ENCODE measurements at regions not wholly inside any gene's neighbourhood (a gene's known extent, or its start where the extent isn't known, plus 50 kb on each side); places are given as distances from the start of the nearest gene placed in this dataset.

DNA sequence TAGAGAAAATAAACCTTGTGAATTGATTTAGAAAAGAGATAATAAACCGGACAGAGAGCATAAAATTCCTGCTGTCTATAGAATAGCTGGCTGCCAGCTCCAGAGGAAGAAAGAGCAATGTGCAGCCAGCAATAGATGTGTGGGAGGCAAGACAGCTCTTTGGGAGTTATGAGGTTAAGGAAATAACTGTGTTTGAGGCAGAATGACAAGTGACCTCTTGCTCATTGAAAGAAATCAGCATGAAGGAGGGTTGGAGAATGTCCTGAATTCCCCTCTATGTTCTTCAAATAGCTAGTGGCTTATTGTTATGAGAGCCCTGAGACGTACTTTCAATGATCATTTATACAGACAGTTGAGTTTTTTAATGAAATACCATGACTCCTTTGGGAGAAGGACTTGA, 1009.9 kb upstream of the NXPH2 start:
- Histone ChIP-seq H3K4me2 (ENCODE audit: insufficient read depth, low read length) (no peak overlapping the region), H3K27ac (ENCODE audit: insufficient read depth, low read depth, low read length) (no peak overlapping the region), H3K36me3 (ENCODE audit: control insufficient read depth in 2 of 2, extremely low read depth in 1 of 2, insufficient read depth in 2 of 2, low read length in 2 of 2) (no peaks in the 10 kb centered on the region), H3K9me1 (replicated peaks; ENCODE audit: control insufficient read depth, extremely low read depth, insufficient read depth, low read length) (no peaks in the 10 kb centered on the region), H4K20me1 (replicated peaks; ENCODE audit: control insufficient read depth, extremely low read depth, insufficient read depth, low read length) (no peaks in the 10 kb centered on the region), H3K79me2 (ENCODE audit: control insufficient read depth, insufficient read depth, low read length) (no peaks in the 10 kb centered on the region), H2AFZ (ENCODE audit: low read depth, low read length) (no peak overlapping the region), H3K9me3 (replicated peaks; ENCODE audit: control insufficient read depth, insufficient read depth, low read length) (no peaks in the 10 kb centered on the region), H3K4me3 (replicated peaks in 1 of 3; ENCODE audit: insufficient read depth in 1 of 3, low read depth in 1 of 3, low read length in 3 of 3) (no peak overlapping the region), H3K4me1 (ENCODE audit: control insufficient read depth, extremely low read depth, insufficient read depth, low read length) (no peaks in the 10 kb centered on the region), H3K9ac (replicated peaks; ENCODE audit: extremely low read depth, insufficient read depth, low read length) (no peak overlapping the region), H3K27me3 (ENCODE audit: control insufficient read depth in 2 of 2, insufficient read depth in 2 of 2, low read length in 2 of 2) (no peaks in the 10 kb centered on the region)
- TF ChIP-seq JUN (IDR thresholded peaks at IDR 0.05; ENCODE audit: borderline replicate concordance, insufficient read depth, insufficient read length, low read depth) (no peak), MAX (IDR thresholded peaks at IDR 0.05; ENCODE audit: insufficient read depth, insufficient read length) (no peak)
- TF ChIP-seq, protein P1, sequence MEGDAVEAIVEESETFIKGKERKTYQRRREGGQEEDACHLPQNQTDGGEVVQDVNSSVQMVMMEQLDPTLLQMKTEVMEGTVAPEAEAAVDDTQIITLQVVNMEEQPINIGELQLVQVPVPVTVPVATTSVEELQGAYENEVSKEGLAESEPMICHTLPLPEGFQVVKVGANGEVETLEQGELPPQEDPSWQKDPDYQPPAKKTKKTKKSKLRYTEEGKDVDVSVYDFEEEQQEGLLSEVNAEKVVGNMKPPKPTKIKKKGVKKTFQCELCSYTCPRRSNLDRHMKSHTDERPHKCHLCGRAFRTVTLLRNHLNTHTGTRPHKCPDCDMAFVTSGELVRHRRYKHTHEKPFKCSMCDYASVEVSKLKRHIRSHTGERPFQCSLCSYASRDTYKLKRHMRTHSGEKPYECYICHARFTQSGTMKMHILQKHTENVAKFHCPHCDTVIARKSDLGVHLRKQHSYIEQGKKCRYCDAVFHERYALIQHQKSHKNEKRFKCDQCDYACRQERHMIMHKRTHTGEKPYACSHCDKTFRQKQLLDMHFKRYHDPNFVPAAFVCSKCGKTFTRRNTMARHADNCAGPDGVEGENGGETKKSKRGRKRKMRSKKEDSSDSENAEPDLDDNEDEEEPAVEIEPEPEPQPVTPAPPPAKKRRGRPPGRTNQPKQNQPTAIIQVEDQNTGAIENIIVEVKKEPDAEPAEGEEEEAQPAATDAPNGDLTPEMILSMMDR (IDR thresholded peaks at IDR 0.05; ENCODE audit: extremely low read depth in 1 of 2, insufficient read depth in 1 of 2, low read depth in 1 of 2, low read length in 2 of 2): no peak
- ChIA-PET CTCF (interaction anchor here (1.0 to 1.6 kb wide), 3 partner anchors 9 to 1765 kb away, joined by 3 to 13 read pairs (median 5); no protein-coding TSS in a partner anchor), POLR2A (no interaction called here)
- DNase-seq (ENCODE audit: low read depth, low spot score): no peak
- no TSS peak for BruUV-seq (replicated peaks)
- intact Hi-C loops (cut with micrococcal nuclease): loop anchor here (5.0 kb wide), 1 partner anchor 157 kb away; no protein-coding TSS in a partner anchor
- dilution Hi-C loops (cut with MboI; ENCODE audit: extremely low pct_ligation_motif_present, low sequenced_read_pairs): no loop called here
- FAIRE-seq: no peak

GRCh38 chr2:139778732-139779131, 998.5 kb upstream of the NXPH2 start:
- intact Hi-C loops (cut with micrococcal nuclease): no loop called here
- no peaks in the 10 kb centered on the region for H3K9me1 ChIP-seq (replicated peaks; ENCODE audit: control insufficient read depth, extremely low read depth, insufficient read depth, low read length)
- no peaks in the 10 kb centered on the region for H4K20me1 ChIP-seq (replicated peaks; ENCODE audit: control insufficient read depth, extremely low read depth, insufficient read depth, low read length)
- no peaks in the 10 kb centered on the region for H3K27me3 ChIP-seq (ENCODE audit: control insufficient read depth in 2 of 2, insufficient read depth in 2 of 2, low read length in 2 of 2)
- BruUV-seq (replicated peaks): no TSS peak
- dilution Hi-C loops (cut with MboI; ENCODE audit: extremely low pct_ligation_motif_present, low sequenced_read_pairs): no loop called here
- H3K79me2 ChIP-seq (ENCODE audit: control insufficient read depth, insufficient read depth, low read length): no peaks in the 10 kb centered on the region
- no peak overlapping the region for H3K4me2 ChIP-seq (ENCODE audit: insufficient read depth, low read length)
- H3K9me3 ChIP-seq (replicated peaks; ENCODE audit: control insufficient read depth, insufficient read depth, low read length): no peaks in the 10 kb centered on the region
- FAIRE-seq: no peak
- H3K36me3 ChIP-seq (ENCODE audit: control insufficient read depth in 2 of 2, extremely low read depth in 1 of 2, insufficient read depth in 2 of 2, low read length in 2 of 2): no peaks in the 10 kb centered on the region
- H2AFZ ChIP-seq (ENCODE audit: low read depth, low read length): no peak overlapping the region
- no peaks in the 10 kb centered on the region for H3K4me1 ChIP-seq (ENCODE audit: control insufficient read depth, extremely low read depth, insufficient read depth, low read length)
- no peak overlapping the region for H3K27ac ChIP-seq (ENCODE audit: insufficient read depth, low read depth, low read length)
- TF ChIP-seq POLR2A (IDR thresholded peaks at IDR 0.05; ENCODE audit: low read depth, low read length) (no peak), POLR2AphosphoS5 (IDR thresholded peaks at IDR 0.05; ENCODE audit: insufficient read depth, low read depth, low read length) (no peak)
- CTCF ChIA-PET: no interaction called here
- no peak overlapping the region for H3K4me3 ChIP-seq (replicated peaks in 1 of 3; ENCODE audit: insufficient read depth in 1 of 3, low read depth in 1 of 3, low read length in 3 of 3)
- no peak overlapping the region for H3K9ac ChIP-seq (replicated peaks; ENCODE audit: extremely low read depth, insufficient read depth, low read length)
- DNase-seq (ENCODE audit: low read depth, low spot score): no peak
- POLR2A ChIA-PET: no interaction called here
